ENCODE measurements at regions not wholly inside any gene's neighbourhood (a gene's known extent, or its start where the extent isn't known, plus 50 kb on each side); places are given as distances from the start of the nearest gene placed in this dataset.

DNA sequence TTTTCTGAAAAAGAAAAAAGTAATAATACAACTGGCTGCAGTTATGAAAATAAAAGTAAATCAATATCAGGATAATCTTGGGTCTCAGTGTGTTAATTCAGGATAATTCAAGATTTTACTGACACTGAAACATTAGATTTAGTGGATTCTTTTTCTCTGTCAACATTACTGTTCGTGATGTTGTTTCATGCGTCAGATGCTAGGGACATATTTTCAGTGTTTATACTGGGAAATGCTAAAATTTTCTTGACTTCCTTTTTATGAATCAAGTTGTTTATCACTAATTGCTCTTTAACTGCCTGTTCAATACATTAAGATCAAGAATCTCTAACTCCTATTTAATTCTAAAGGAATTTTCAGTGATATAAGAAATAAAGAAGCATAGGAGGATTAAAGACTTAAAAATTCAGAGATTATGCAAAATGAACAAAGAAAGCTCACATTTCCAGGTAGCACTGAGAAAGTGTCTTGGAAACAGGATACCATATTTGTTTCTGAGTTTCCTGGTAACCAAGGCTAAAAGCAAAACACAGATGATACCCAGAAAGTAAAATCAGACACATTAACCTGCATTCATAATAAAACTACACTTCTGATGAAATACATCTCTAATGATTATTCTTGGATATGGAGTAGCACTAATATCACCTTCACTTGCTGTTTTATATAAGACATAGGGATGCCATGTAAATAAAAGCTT is 174.0 kb downstream of the ARL4C start:
- no peaks in the 10 kb centered on the region for H3K27me3 Mint-ChIP-seq
- DNase-seq (no peak), ATAC-seq (ENCODE audit: low read depth) (peak; percentile 65)
- POLR2A ChIA-PET: interaction anchor here (0.6 to 1.9 kb wide), 5 partner anchors 33 to 174 kb away, joined by 3 to 8 read pairs (median 3); partner anchors contain the start of gene ARL4C
- peaks cover 12% of the 10 kb centered on the region for H3K36me3 Mint-ChIP-seq
- H3K27ac Mint-ChIP-seq: peak overlapping the region; percentile 85
- H3K4me3 Mint-ChIP-seq: peak overlapping the region; percentile 66
- H3K9me3 Mint-ChIP-seq: no peaks in the 10 kb centered on the region
- H3K4me1 Mint-ChIP-seq: peaks cover 42% of the 10 kb centered on the region

DNA sequence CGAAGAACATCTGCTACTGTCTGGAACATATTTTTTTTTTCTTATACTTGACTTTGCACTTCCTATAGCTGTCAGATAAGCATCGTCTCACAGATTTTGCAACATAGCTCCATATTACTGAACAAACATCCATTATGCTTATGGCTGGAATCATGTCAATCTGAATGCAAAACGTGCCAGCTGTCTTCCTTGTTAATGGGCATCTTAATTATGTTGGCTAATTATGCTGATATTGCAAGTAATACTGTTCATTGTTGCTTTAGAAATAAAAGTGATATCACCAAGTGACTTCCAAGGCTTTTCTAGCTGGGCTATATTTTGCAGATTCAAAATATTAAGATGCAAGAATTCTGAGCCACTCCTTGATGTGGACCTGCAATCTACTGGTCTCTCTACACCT is 176.8 kb downstream of the ARL4C start:
- Mint-ChIP-seq H3K27me3 (no peaks in the 10 kb centered on the region), H3K9me3 (peaks cover 5% of the 10 kb centered on the region), H3K36me3 (peaks cover 21% of the 10 kb centered on the region), H3K27ac (no peak overlapping the region), H3K4me3 (no peak overlapping the region), H3K4me1 (peaks cover 36% of the 10 kb centered on the region)
- DNase-seq (no peak), ATAC-seq (ENCODE audit: low read depth) (no peak)
- POLR2A ChIA-PET: interaction anchor here (0.9 to 1.5 kb wide), 2 partner anchors 11 to 176 kb away, joined by 3 to 5 read pairs; no protein-coding TSS in a partner anchor

DNA sequence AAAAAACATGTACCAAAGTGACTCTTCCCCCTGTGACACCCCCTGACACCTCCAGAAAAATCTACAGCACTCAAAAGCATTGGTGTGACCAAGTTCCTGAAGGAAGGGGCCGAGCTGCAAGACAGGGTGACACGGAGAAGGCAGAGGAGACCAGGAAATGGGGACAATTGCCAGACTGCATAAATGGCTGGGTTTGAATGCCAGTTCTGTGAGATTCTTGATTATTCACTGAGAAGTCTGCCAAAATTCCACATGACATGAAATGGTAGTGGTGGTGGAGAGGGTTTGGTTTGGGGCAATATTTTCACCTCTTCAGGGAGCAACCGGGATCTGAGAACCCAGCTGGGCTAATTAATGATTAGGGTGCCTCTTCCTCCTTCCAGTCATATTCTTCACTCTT is 178.5 kb downstream of the ARL4C start:
- no peak for ATAC-seq (ENCODE audit: low read depth)
- no peak overlapping the region for H3K27ac Mint-ChIP-seq
- POLR2A ChIA-PET: no interaction called here
- H3K9me3 Mint-ChIP-seq: peaks cover 5% of the 10 kb centered on the region
- peaks cover 17% of the 10 kb centered on the region for H3K36me3 Mint-ChIP-seq
- DNase-seq: no peak
- no peaks in the 10 kb centered on the region for H3K27me3 Mint-ChIP-seq
- peaks cover 31% of the 10 kb centered on the region for H3K4me1 Mint-ChIP-seq
- no peak overlapping the region for H3K4me3 Mint-ChIP-seq

DNA sequence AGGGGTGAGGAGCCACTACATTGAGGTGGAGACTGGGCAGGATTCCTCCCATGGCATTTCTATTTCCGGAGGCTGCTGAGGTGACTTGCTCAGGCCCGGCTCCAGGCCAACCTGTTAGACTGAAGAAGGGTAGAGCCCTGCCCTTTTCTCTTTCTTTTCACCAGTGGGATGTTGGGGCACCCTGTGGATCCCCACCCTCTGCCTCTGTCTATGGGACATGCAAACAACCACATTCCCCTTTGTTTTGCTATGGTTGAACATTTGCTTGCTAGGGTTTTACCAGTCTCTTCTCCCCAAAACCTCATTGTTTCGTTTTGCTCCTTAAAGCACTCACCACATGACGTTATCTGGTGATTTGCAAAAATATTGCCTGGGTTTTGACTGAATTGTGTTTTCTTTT is 183.3 kb downstream of the ARL4C start:
- Mint-ChIP-seq H3K9me3 (peaks cover 5% of the 10 kb centered on the region), H3K36me3 (peaks cover 18% of the 10 kb centered on the region), H3K27ac (peak overlapping the region; percentile 70), H3K27me3 (no peaks in the 10 kb centered on the region), H3K4me1 (peaks cover 33% of the 10 kb centered on the region), H3K4me3 (no peak overlapping the region)
- no peak for DNase-seq
- peak; percentile 5 for ATAC-seq (ENCODE audit: low read depth)
- POLR2A ChIA-PET: no interaction called here

DNA sequence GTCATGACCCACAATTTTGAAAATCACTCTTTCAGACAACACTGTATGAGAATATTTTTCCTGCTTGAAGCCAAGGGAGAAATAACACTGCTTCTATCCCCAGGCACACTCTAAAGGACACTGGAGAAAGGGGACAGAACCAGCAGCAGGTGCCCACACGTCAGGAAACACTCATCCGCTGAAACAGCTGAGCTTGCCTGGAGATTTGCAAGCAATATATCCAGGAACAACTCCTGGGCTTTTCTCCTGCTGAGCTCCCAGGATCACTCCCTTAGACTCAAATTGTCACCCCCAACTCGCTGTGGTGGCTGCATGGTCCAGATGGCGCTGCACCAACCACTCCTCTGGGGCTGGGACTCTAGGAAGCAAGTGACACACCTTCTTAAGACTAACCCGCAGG is 186.7 kb downstream of the ARL4C start:
- Mint-ChIP-seq H3K9me3 (peaks cover 6% of the 10 kb centered on the region), H3K27ac (peak overlapping the region; percentile 97), H3K36me3 (peaks cover 21% of the 10 kb centered on the region), H3K4me3 (no peak overlapping the region), H3K27me3 (no peaks in the 10 kb centered on the region), H3K4me1 (peaks cover 47% of the 10 kb centered on the region)
- no peak for DNase-seq
- no peak for ATAC-seq (ENCODE audit: low read depth)
- POLR2A ChIA-PET: interaction anchor here (1.7 to 4.6 kb wide), 2 partner anchors 19 to 185 kb away, joined by 4 to 37 read pairs; partner anchors contain the start of gene ARL4C

DNA sequence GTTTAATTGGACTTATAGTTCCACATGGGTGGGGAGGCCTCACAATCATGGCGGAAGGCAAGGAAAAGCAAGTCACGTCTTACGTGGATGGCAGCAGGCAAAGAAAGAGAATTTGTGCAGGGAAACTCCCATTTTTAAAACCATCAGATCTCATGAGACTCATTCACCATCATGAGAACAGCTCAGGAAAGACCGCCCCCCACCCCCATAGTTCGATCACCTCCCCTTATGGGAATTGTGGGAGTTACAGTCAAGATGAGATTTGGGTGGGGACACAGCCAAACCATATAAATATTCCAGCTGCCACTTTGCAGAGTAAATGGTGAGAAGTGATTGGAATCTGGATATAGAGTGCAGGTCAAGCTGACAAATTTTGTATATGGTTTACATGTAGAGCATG is 187.4 kb downstream of the ARL4C start:
- no peak for DNase-seq
- POLR2A ChIA-PET: interaction anchor here (0.7 to 4.6 kb wide), 10 partner anchors 10 to 186 kb away, joined by 3 to 37 read pairs (median 4); partner anchors contain the start of gene ARL4C
- Mint-ChIP-seq H3K36me3 (peaks cover 22% of the 10 kb centered on the region), H3K27me3 (no peaks in the 10 kb centered on the region), H3K9me3 (peaks cover 6% of the 10 kb centered on the region), H3K27ac (peak overlapping the region; percentile 97), H3K4me1 (peaks cover 50% of the 10 kb centered on the region), H3K4me3 (peak overlapping the region; percentile 80)
- no peak for ATAC-seq (ENCODE audit: low read depth)

DNA sequence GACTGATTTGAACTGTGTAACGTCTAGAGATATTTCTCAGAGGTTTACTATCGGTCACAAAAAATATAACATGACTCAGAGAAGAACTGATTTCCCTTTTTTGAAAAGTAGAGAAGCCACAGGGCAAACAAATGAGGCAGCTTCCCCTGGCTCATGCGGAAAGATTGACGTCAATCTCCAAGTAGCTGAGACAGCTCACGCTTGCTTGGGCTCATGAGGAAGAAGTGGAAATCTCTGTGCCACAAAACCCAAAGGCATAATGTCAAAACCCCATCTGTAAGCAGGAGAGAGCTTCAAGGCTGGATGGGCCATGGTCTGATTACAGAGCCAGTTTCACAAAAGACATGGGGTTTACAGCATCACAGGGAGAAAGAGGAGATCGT is 188.1 kb downstream of the ARL4C start:
- H3K4me3 Mint-ChIP-seq: peak overlapping the region; percentile 80
- peaks cover 19% of the 10 kb centered on the region for H3K36me3 Mint-ChIP-seq

DNA sequence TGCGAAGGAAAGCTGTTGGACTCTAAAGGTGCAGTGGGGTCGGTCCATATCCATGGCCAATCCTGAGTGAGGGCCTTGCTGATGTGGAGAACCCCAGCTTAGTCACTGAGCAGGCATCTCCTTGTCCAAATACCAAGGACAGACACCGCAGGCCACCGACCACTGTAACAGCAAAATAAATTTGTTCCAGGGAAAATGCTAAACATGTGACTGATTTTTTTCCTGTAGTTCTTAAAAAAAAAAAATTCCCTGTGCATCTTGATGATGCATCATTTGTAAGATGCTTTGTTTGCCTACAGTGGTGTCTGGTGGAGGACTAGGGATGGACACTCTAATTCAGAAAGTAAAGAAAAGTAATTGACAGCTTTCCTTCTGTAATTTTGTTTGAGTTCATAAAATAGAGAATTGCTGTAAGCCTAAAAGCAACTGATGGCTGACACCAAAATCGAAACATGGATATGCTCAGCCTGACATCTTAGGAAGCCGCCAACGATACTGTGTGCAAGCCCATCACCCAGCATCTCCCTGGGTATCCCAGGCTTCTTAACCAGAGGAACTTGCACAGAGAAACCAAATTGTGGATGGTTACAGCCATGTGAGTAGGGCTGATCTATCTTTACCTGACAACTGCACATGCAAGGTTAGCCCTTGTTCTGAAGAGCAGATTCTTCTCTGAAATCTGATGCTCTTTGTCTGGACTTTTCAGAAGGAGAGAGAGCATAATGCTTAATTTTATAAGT is 188.6 kb downstream of the ARL4C start:
- Mint-ChIP-seq H3K27ac (peak overlapping the region; percentile 97), H3K36me3 (peaks cover 18% of the 10 kb centered on the region), H3K9me3 (peaks cover 6% of the 10 kb centered on the region), H3K4me1 (peaks cover 45% of the 10 kb centered on the region), H3K4me3 (peak overlapping the region; percentile 80), H3K27me3 (no peaks in the 10 kb centered on the region)
- ATAC-seq (ENCODE audit: low read depth) (no peak), DNase-seq (no peak)
- POLR2A ChIA-PET: interaction anchor here (0.7 to 4.6 kb wide), 11 partner anchors 9 to 187 kb away, joined by 3 to 37 read pairs (median 4); partner anchors contain the start of gene ARL4C

More for the DNA sequence above, 188.1 kb downstream of the ARL4C start:
- H3K4me1 Mint-ChIP-seq: peaks cover 48% of the 10 kb centered on the region
- POLR2A ChIA-PET: interaction anchor here (0.7 to 4.6 kb wide), 12 partner anchors 10 to 186 kb away, joined by 3 to 37 read pairs (median 4); partner anchors contain the start of gene ARL4C
- no peaks in the 10 kb centered on the region for H3K27me3 Mint-ChIP-seq
- DNase-seq (no peak), ATAC-seq (ENCODE audit: low read depth) (peak; percentile 90)
- H3K9me3 Mint-ChIP-seq: peaks cover 6% of the 10 kb centered on the region
- peak overlapping the region; percentile 97 for H3K27ac Mint-ChIP-seq

DNA sequence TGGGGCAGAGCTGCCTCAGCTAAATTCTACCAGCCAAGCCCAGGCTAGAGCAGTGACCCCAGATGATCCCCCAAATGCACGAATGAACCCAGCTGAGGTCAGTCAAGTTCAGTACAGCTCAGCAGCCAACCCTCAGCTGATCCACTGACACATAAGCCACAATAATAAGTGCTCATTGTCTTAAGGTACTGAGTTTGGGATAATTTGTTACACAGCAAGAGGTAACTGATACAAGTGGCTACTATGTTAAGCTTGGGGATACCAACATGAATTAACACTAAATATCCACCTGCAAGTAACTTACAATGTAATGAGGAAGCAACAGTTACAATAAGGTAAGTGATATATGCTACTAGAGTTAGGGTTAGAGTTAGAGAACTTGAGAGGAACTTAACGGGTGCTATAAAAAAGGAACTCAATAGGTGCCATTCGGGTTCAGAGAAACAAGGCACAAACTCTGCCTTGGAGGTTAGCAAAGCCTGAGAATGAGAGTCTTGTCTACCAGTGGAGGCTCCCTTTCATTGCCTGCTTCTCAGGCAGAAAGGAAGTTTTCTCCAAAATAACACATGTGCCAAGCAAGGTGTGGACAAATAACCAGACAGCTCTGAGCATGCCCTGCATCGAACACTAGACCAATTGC is 189.4 kb downstream of the ARL4C start:
- Mint-ChIP-seq H3K4me3 (no peak overlapping the region), H3K27me3 (no peaks in the 10 kb centered on the region), H3K9me3 (peaks cover 6% of the 10 kb centered on the region), H3K36me3 (peaks cover 16% of the 10 kb centered on the region), H3K4me1 (peaks cover 49% of the 10 kb centered on the region), H3K27ac (no peak overlapping the region)
- DNase-seq (no peak), ATAC-seq (ENCODE audit: low read depth) (no peak)
- POLR2A ChIA-PET: interaction anchor here (4.6 kb wide), 1 partner anchor 188 kb away, joined by 37 read pairs; the partner anchor contains the start of gene ARL4C

DNA sequence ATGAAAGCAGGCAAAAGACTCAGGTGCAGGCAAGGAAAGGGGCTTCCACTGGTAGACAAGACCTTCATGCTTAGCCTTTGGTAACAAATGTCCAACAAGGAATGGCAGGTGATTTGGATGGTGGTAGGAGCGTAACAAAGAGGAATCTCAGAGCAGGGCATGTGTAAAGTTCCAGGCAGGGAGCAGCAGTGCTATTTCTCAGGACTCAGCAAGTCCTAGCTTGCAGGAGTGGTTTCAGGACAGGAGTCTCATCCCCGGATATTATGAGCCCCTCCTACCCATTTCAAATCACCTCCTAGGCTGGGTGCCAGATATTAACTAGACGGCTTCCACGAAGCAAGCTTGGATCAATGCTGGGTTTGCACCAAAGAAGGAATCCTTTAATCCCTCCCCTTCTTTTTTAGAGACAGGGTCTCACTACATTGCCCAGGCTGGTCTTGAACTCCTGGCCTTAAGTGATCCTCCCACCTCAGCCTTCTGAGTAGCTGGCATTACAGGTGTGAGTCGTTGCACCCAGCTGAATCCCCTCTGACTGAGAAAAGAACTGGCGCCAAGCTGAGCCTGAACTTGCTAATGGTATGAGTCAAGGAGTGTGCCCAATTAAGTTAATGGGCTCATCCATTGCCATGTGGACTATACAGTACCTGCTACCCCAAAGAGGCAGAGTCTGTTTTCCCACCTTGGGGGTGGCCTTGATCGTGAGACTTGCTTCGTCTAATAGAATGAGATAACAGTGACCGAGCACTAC is 190.3 kb downstream of the ARL4C start:
- Mint-ChIP-seq H3K9me3 (peaks cover 6% of the 10 kb centered on the region), H3K4me1 (peaks cover 55% of the 10 kb centered on the region), H3K27me3 (no peaks in the 10 kb centered on the region), H3K4me3 (no peak overlapping the region), H3K36me3 (peaks cover 16% of the 10 kb centered on the region), H3K27ac (no peak overlapping the region)
- DNase-seq (no peak), ATAC-seq (ENCODE audit: low read depth) (no peak)
- POLR2A ChIA-PET: interaction anchor here (4.6 kb wide), 1 partner anchor 189 kb away, joined by 37 read pairs; the partner anchor contains the start of gene ARL4C

DNA sequence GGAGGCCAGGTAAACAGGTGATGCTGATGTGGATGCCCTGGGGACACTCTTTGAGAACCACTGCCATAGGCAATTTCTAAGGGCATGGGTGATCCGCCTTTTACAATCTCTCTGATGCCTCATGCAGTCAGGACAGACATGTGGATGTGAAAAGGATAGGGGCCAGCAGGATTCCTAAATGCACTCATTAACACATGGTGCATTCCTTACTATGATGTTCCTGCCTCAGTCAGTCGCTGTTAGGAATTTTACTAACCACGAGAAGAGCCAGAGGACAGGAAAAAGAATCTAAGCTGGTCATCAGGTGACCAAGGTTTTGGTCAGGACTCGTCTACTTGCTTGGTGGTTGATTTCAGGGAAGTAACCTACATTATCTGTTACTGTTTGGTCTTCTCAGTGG is 191.0 kb downstream of the ARL4C start:
- H3K4me1 Mint-ChIP-seq: peaks cover 63% of the 10 kb centered on the region
- ATAC-seq (ENCODE audit: low read depth) (no peak), DNase-seq (no peak)
- peaks cover 6% of the 10 kb centered on the region for H3K9me3 Mint-ChIP-seq
- no peak overlapping the region for H3K4me3 Mint-ChIP-seq
- peaks cover 16% of the 10 kb centered on the region for H3K36me3 Mint-ChIP-seq
- no peak overlapping the region for H3K27ac Mint-ChIP-seq
- POLR2A ChIA-PET: no interaction called here
- no peaks in the 10 kb centered on the region for H3K27me3 Mint-ChIP-seq

DNA sequence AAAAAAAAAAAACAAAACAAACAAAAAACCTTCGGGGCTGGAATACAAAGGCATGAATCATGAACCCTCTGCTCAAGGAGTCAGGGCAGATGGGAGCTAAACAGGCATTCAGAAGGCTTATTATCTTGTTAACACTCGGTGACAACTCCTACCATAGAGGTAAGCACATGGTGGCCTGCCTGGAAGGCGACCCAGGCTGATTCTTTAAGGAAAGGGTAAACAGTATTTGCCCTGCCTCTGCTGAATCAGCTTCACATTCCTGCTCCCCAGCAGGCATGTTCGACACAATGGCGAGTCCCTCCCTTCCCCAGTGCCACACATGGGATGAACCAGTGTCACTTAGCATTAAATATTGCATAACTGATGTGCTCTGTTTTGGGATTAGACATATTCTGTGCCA is 191.9 kb downstream of the ARL4C start:
- Mint-ChIP-seq H3K4me3 (no peak overlapping the region), H3K27me3 (no peaks in the 10 kb centered on the region), H3K36me3 (peaks cover 16% of the 10 kb centered on the region), H3K4me1 (peaks cover 64% of the 10 kb centered on the region), H3K27ac (no peak overlapping the region), H3K9me3 (peaks cover 6% of the 10 kb centered on the region)
- POLR2A ChIA-PET: interaction anchor here (0.7 kb wide), 1 partner anchor 201 kb away, joined by 4 read pairs; no protein-coding TSS in a partner anchor
- DNase-seq (no peak), ATAC-seq (ENCODE audit: low read depth) (no peak)

All from activated naive CD8-positive, alpha-beta T cell treated with anti-CD3 and anti-CD28 coated beads, Interleukin-2, amount 10 ng/mL, durations not matched to agents 7 days and 5 days (primary cell).